ENCODE measurements at regions not wholly inside any gene's neighbourhood (a gene's known extent, or its start where the extent isn't known, plus 50 kb on each side); places are given as distances from the start of the nearest gene placed in this dataset.

- TF ChIP-seq ZNF513 (tag by site-specific recombination; IDR thresholded peaks at IDR 0.05): no peak
- no peak for TF ChIP-seq ZBTB20 (tag by site-specific recombination; IDR thresholded peaks at IDR 0.05)
- TF ChIP-seq ZBTB10 (tag by site-specific recombination; IDR thresholded peaks at IDR 0.05): no peak
- TF ChIP-seq GLIS1 (tag by site-specific recombination; IDR thresholded peaks at IDR 0.05): no peak
- no peak for TF ChIP-seq PRDM4 (tag by site-specific recombination; IDR thresholded peaks at IDR 0.05)
- TF ChIP-seq MYNN (tag by site-specific recombination; IDR thresholded peaks at IDR 0.05; ENCODE audit: borderline replicate concordance): no peak
- TF ChIP-seq SALL2 (tag by site-specific recombination; IDR thresholded peaks at IDR 0.05; ENCODE audit: borderline replicate concordance): no peak
- TF ChIP-seq ZFP41 (tag by site-specific recombination; IDR thresholded peaks at IDR 0.05; ENCODE audit: borderline replicate concordance): no peak
- no peak for TF ChIP-seq ZNF580 (tag by site-specific recombination; IDR thresholded peaks at IDR 0.05)
- no peak for TF ChIP-seq PRDM6 (tag by site-specific recombination; IDR thresholded peaks at IDR 0.05)
- no peak for TF ChIP-seq BCL6B (tag by site-specific recombination; IDR thresholded peaks at IDR 0.05)
- no peak for TF ChIP-seq SETDB1 (IDR thresholded peaks at IDR 0.05; ENCODE audit: insufficient read length, low read length)
- TF ChIP-seq ZBTB26 (tag by site-specific recombination; optimal IDR thresholded peaks at IDR 0.05): no peak
- TF ChIP-seq ZNF404 (tag by site-specific recombination; IDR thresholded peaks at IDR 0.05): no peak
- TF ChIP-seq WT1 (tag by site-specific recombination; IDR thresholded peaks at IDR 0.05): no peak
- TF ChIP-seq OSR2 (tag by site-specific recombination; IDR thresholded peaks at IDR 0.05): no peak
- TF ChIP-seq ZNF449 (tag by site-specific recombination; IDR thresholded peaks at IDR 0.05): no peak
- no peak for TF ChIP-seq KLF16 (tag by site-specific recombination; IDR thresholded peaks at IDR 0.05)
- no peak for TF ChIP-seq CTCF (tag by site-specific recombination; IDR thresholded peaks at IDR 0.05)
- no peak for TF ChIP-seq PRDM10 (tag by site-specific recombination; IDR thresholded peaks at IDR 0.05)
These were observed 867.8 kb upstream of the KLHL29 start (continued) for GRCh38 chr2:22517141-22517540.

Data from HEK293 (cell line).